H9 (cell line): ENCODE measurements at regions not wholly inside any gene's neighbourhood (a gene's known extent, or its start where the extent isn't known, plus 50 kb on each side); places are given as distances from the start of the nearest gene placed in this dataset.

ENCODE experiments used
- DNase-seq: peaks from one replicate; pipeline ENCODE4 v3.0.0-alpha.2; 2017
- H2AFZ ChIP-seq: one replicate; pipeline ENCODE4 v1.6.1; 2013; ENCODE audit warnings: mild to moderate bottlenecking, low read length, control low read depth, moderate library complexity
- H2AK5ac ChIP-seq: 2 replicates; pipeline ENCODE4 v1.6.1; 2013; ENCODE audit warnings: low read length, control low read depth, mixed read lengths; ENCODE audit not compliant: insufficient read length
- H2BK120ac ChIP-seq: one replicate; pipeline ENCODE4 v1.6.1; 2013; ENCODE audit warnings: low read depth, mild to moderate bottlenecking, low read length, control low read depth, inconsistent platforms; ENCODE audit not compliant: poor library complexity, severe bottlenecking
- H2BK12ac ChIP-seq: 2 replicates; pipeline ENCODE4 v1.6.1; 2013; ENCODE audit warnings: low read length, control low read depth, mixed read lengths, low read depth; ENCODE audit not compliant: insufficient read length
- H2BK15ac ChIP-seq: 2 replicates; pipeline ENCODE4 v1.6.1; 2013; ENCODE audit warnings: low read depth, low read length, control low read depth
- H2BK20ac ChIP-seq: one replicate; pipeline ENCODE4 v1.6.1; 2013; ENCODE audit warnings: low read depth, mild to moderate bottlenecking, low read length, control low read depth, inconsistent platforms; ENCODE audit not compliant: poor library complexity, severe bottlenecking
- H2BK5ac ChIP-seq: 2 replicates; pipeline ENCODE4 v1.6.1; 2013; ENCODE audit warnings: low read length, control low read depth, mixed read lengths; ENCODE audit not compliant: insufficient read length
- H3K14ac ChIP-seq: 2 replicates; pipeline ENCODE4 v1.6.1; 2013; ENCODE audit warnings: low read length, control low read depth; ENCODE audit not compliant: insufficient read depth
- H3K18ac ChIP-seq: 2 replicates; pipeline ENCODE4 v1.6.1; 2013; ENCODE audit warnings: low read depth, mild to moderate bottlenecking, mixed read lengths, low read length, control low read depth; ENCODE audit not compliant: insufficient read length
- H3K23ac ChIP-seq: 2 replicates; pipeline ENCODE4 v1.6.1; 2013; ENCODE audit warnings: low read length, control low read depth, mixed read lengths, low read depth; ENCODE audit not compliant: insufficient read length
- H3K23me2 ChIP-seq: 2 replicates; pipeline ENCODE4 v1.6.1; 2013; ENCODE audit warnings: low read depth, mild to moderate bottlenecking, mixed read lengths, low read length, control low read depth; ENCODE audit not compliant: insufficient read length, poor library complexity, severe bottlenecking
- H3K27ac ChIP-seq: 2 replicates; pipeline ENCODE4 v1.5.1; 2013; ENCODE audit warnings: low read length, control low read depth, mixed read lengths, low read depth; ENCODE audit not compliant: insufficient read length
- H3K27me3 ChIP-seq: 2 replicates; pipeline ENCODE4 v1.6.1; 2013; ENCODE audit warnings: low read length, control low read depth, inconsistent platforms; ENCODE audit not compliant: insufficient read depth
- H3K4ac ChIP-seq: 2 replicates; pipeline ENCODE4 v1.6.1; 2013; ENCODE audit warnings: low read depth, mild to moderate bottlenecking, control low read depth, inconsistent platforms, low read length, moderate library complexity
- H3K4me1 ChIP-seq: 2 replicates; pipeline ENCODE4 v1.6.1; 2013; ENCODE audit warnings: low read length, control low read depth, inconsistent platforms; ENCODE audit not compliant: insufficient read depth
- H3K4me2 ChIP-seq: 2 replicates; pipeline ENCODE4 v1.6.1; 2013; ENCODE audit warnings: low read length, control low read depth, mixed read lengths; ENCODE audit not compliant: insufficient read length, insufficient read depth
- H3K56ac ChIP-seq: 2 replicates; pipeline ENCODE4 v1.6.1; 2013; ENCODE audit warnings: low read depth, mild to moderate bottlenecking, mixed read lengths, low read length, control low read depth; ENCODE audit not compliant: insufficient read length
- H3K79me1 ChIP-seq: 2 replicates; pipeline ENCODE4 v1.6.1; 2013; ENCODE audit warnings: low read depth, mild to moderate bottlenecking, moderate library complexity, low read length, control low read depth, inconsistent platforms; ENCODE audit not compliant: insufficient read depth, poor library complexity, severe bottlenecking
- H3K79me2 ChIP-seq: 2 replicates; pipeline ENCODE4 v1.6.1; 2013; ENCODE audit warnings: low read length, control low read depth, inconsistent platforms; ENCODE audit not compliant: insufficient read depth
- H3K9ac ChIP-seq: 2 replicates; pipeline ENCODE4 v1.6.1; 2013; ENCODE audit warnings: low read length, control low read depth, mixed read lengths; ENCODE audit not compliant: insufficient read length; ENCODE audit errors: extremely low read depth
- H3K9me3 ChIP-seq: one replicate; pipeline ENCODE4 v1.6.1; 2013; ENCODE audit warnings: low read depth, low read length, inconsistent platforms; ENCODE audit not compliant: control insufficient read depth
- H3T11ph ChIP-seq: one replicate; pipeline ENCODE4 v1.6.1; 2013; ENCODE audit warnings: mild to moderate bottlenecking, low read length, control low read depth, inconsistent platforms
- H4K20me1 ChIP-seq: one replicate; pipeline ENCODE4 v1.6.1; 2013; ENCODE audit not compliant: control insufficient read depth, insufficient read length, insufficient read depth
- H4K5ac ChIP-seq: 2 replicates; pipeline ENCODE4 v1.6.1; 2013; ENCODE audit warnings: low read depth, mild to moderate bottlenecking, mixed read lengths, low read length, control low read depth; ENCODE audit not compliant: insufficient read length
- H4K8ac ChIP-seq: replicated peaks from 2 replicates; pipeline ENCODE4 v1.6.1; 2013; ENCODE audit warnings: low read length, control low read depth, mixed read lengths, low read depth; ENCODE audit not compliant: insufficient read length
- H4K91ac ChIP-seq: 2 replicates; pipeline ENCODE4 v1.6.1; 2013; ENCODE audit warnings: low read depth, mild to moderate bottlenecking, moderate library complexity, mixed read lengths, low read length, control low read depth; ENCODE audit not compliant: insufficient read length
- H3K27ac Mint-ChIP-seq, 3 experiments: 2 replicates in 2 of 3; 3 replicates in 1 of 3; pipeline ENCODE4 v1.8.0; 2020 to 2021; ENCODE audit warnings: mixed read lengths in 3 of 3, mild to moderate bottlenecking in 1 of 3, moderate library complexity in 1 of 3
- H3K27me3 Mint-ChIP-seq: 2 replicates; pipeline ENCODE4 v1.8.0; 2021; ENCODE audit warnings: low read depth, mild to moderate bottlenecking, moderate library complexity, mixed read lengths
- H3K36me3 Mint-ChIP-seq, 3 experiments: 2 replicates in 2 of 3; 3 replicates in 1 of 3; pipeline ENCODE4 v1.8.0; 2020 to 2021; ENCODE audit warnings: low read depth in 3 of 3, mixed read lengths in 3 of 3; ENCODE audit not compliant: insufficient read depth in 1 of 3
- H3K4me1 Mint-ChIP-seq, 2 experiments: 2 replicates each; pipeline ENCODE4 v1.8.0; 2020; ENCODE audit warnings: mixed read lengths in 2 of 2
- H3K4me3 Mint-ChIP-seq, 2 experiments: 2 replicates in 1 of 2; 3 replicates in 1 of 2; pipeline ENCODE4 v1.8.0; 2020 to 2021; ENCODE audit warnings: mild to moderate bottlenecking in 2 of 2, mixed read lengths in 2 of 2, moderate library complexity in 1 of 2
- H3K9me3 Mint-ChIP-seq, 2 experiments: 2 replicates in 1 of 2; 3 replicates in 1 of 2; pipeline ENCODE4 v1.8.0; 2020; ENCODE audit warnings: mild to moderate bottlenecking in 2 of 2, mixed read lengths in 2 of 2, moderate library complexity in 1 of 2
- CTCF ChIP-seq: fragments of 200-600 bp; sonication (generic); conservative IDR thresholded peaks from 3 replicates; pipeline ENCODE4 v1.8.0; 2021; ENCODE audit warnings: antibody characterized with exemption, mild to moderate bottlenecking
- WGBS: extraction: QIAGEN DNeasy Blood & Tissue Kit; methylation state at CpG from one replicate; pipeline ENCODE4 v1.1.7; 2013; ENCODE audit warnings: missing lambda C conversion rate, low lambda C conversion rate, mixed read lengths; ENCODE audit not compliant: insufficient read length; ENCODE audit errors: extremely low coverage; 5-methylcytosine and 5-hydroxymethylcytosine counted together

- H4K20me1 ChIP-seq: no peaks in the 10 kb centered on the region
- peaks cover 6 to 8% of the 10 kb centered on the region in 2 experiments for H3K4me1 Mint-ChIP-seq
- H2BK20ac ChIP-seq: no peak overlapping the region
- no peaks in the 10 kb centered on the region for H3K79me2 ChIP-seq
- no CpG with 5 or more reads among the region's 6 CpGs for WGBS
- H2BK12ac ChIP-seq: no peak overlapping the region
- no peak overlapping the region for H4K91ac ChIP-seq
- H3K4me1 ChIP-seq: no peaks in the 10 kb centered on the region
- H4K5ac ChIP-seq: no peak overlapping the region
- no peaks in the 10 kb centered on the region for H3K27me3 ChIP-seq
- no peak overlapping the region; a peak in 1 of 7 replicates for H3K27ac Mint-ChIP-seq
- H3K9ac ChIP-seq: no peak overlapping the region
- H3K4me2 ChIP-seq: no peak overlapping the region
- H2AFZ ChIP-seq: no peak overlapping the region
- no peak overlapping the region for H3K23ac ChIP-seq
- H2AK5ac ChIP-seq: no peak overlapping the region
- no peak overlapping the region for H3K18ac ChIP-seq
- H3K4me3 Mint-ChIP-seq: no peak overlapping the region
- no peak for TF ChIP-seq CTCF
- no peak overlapping the region for H3T11ph ChIP-seq
- no peaks in the 10 kb centered on the region for H3K23me2 ChIP-seq
- no peak overlapping the region for H2BK120ac ChIP-seq
- no peaks in the 10 kb centered on the region for H3K9me3 Mint-ChIP-seq
- H3K14ac ChIP-seq: no peak overlapping the region; the same call in 1 of the 2 replicates
- H2BK5ac ChIP-seq: no peak overlapping the region
- H3K56ac ChIP-seq: no peak overlapping the region
- H3K79me1 ChIP-seq: no peaks in the 10 kb centered on the region
- H3K4ac ChIP-seq: no peak overlapping the region
- no peak for DNase-seq
- H3K27me3 Mint-ChIP-seq: no peaks in the 10 kb centered on the region
- no peak overlapping the region for H3K27ac ChIP-seq
- no peak overlapping the region for H4K8ac ChIP-seq
- H2BK15ac ChIP-seq: no peak overlapping the region
- H3K36me3 Mint-ChIP-seq: no peaks in the 10 kb centered on the region
- H3K9me3 ChIP-seq: no peaks in the 10 kb centered on the region
Observed at GRCh38 chr1:63051886-63052285, 268.0 kb downstream of the ATG4C start.
